ENCODE measurements at regions not wholly inside any gene's neighbourhood (a gene's known extent, or its start where the extent isn't known, plus 50 kb on each side); places are given as distances from the start of the nearest gene placed in this dataset.

GRCh38 chr17:77402159-77402731 is 261.5 kb downstream of the SEC14L1 start:
- H3K4me3 Mint-ChIP-seq: peak overlapping the region; percentile 50

DNA sequence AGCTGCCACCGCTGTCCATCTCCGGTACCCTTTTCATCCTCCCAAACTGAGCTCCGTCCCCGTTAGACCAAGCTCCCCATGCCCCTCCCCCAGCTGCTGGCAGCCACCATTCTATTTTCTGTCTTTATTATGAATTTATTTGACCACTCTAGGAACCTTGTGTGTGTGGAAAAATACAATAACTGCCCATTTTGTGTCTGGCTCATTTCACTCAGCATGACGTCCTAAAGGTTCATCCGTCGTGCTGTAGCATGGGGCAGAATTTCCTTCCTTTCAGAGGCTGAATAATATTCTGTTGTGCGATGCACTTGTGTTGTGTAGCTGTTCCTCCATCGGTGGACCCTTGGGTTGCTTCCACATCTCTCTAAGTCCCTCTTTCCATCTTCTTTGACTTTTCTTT is 263.1 kb downstream of the SEC14L1 start:
- CTCF ChIA-PET: interaction anchor here (1.3 to 8.0 kb wide), 5 partner anchors 14 to 91 kb away, joined by 4 to 149 read pairs (median 8); no protein-coding TSS in a partner anchor
- H3K9me3 Mint-ChIP-seq (ENCODE audit: insufficient read depth): no peaks in the 10 kb centered on the region
- no peak for DNase-seq
- peak overlapping the region; percentile 89 for H3K27ac Mint-ChIP-seq
- POLR2A ChIA-PET: interaction anchor here (0.9 to 1.1 kb wide), 2 partner anchors 26 to 28 kb away, joined by 3 read pairs; no protein-coding TSS in a partner anchor
- peak overlapping the region; percentile 92 for H3K4me3 Mint-ChIP-seq
- ATAC-seq: no peak
- H3K4me1 Mint-ChIP-seq (ENCODE audit: low read depth): peaks cover 98% of the 10 kb centered on the region
- no peaks in the 10 kb centered on the region for H3K27me3 Mint-ChIP-seq (ENCODE audit: low read depth)
- H3K36me3 Mint-ChIP-seq (ENCODE audit: low read depth): peaks cover 76% of the 10 kb centered on the region

More at GRCh38 chr17:77402159-77402731, 261.5 kb downstream of the SEC14L1 start:
- DNase-seq (no peak), ATAC-seq (no peak)
- Mint-ChIP-seq H3K4me1 (ENCODE audit: low read depth) (peaks cover 99% of the 10 kb centered on the region), H3K27ac (peak overlapping the region; percentile 89), H3K27me3 (ENCODE audit: low read depth) (no peaks in the 10 kb centered on the region), H3K36me3 (ENCODE audit: low read depth) (peaks cover 75% of the 10 kb centered on the region), H3K9me3 (ENCODE audit: insufficient read depth) (no peaks in the 10 kb centered on the region)
- ChIA-PET CTCF (interaction anchor here (1.1 to 8.0 kb wide), 4 partner anchors 11 to 72 kb away, joined by 4 to 149 read pairs (median 24); no protein-coding TSS in a partner anchor), POLR2A (interaction anchor here (0.8 to 1.3 kb wide), 3 partner anchors 12 to 28 kb away, joined by 3 to 4 read pairs (median 3); no protein-coding TSS in a partner anchor)

- DNase-seq: peak; percentile 94
- no peaks in the 10 kb centered on the region for H3K9me3 Mint-ChIP-seq (ENCODE audit: insufficient read depth)
- H3K27ac Mint-ChIP-seq: peak overlapping the region; percentile 89
- peak overlapping the region; percentile 92 for H3K4me3 Mint-ChIP-seq
- peak; percentile 75 for ATAC-seq
- H3K4me1 Mint-ChIP-seq (ENCODE audit: low read depth): peaks cover 97% of the 10 kb centered on the region
- ChIA-PET CTCF (interaction anchor here (0.6 to 8.0 kb wide), 10 partner anchors 11 to 92 kb away, joined by 3 to 149 read pairs (median 6); no protein-coding TSS in a partner anchor), POLR2A (interaction anchor here (0.6 to 2.2 kb wide), 15 partner anchors 13 to 74 kb away, joined by 3 to 9 read pairs (median 4); no protein-coding TSS in a partner anchor)
- no peaks in the 10 kb centered on the region for H3K27me3 Mint-ChIP-seq (ENCODE audit: low read depth)
- H3K36me3 Mint-ChIP-seq (ENCODE audit: low read depth): peaks cover 78% of the 10 kb centered on the region
Measured at GRCh38 chr17:77404812-77405581, 264.2 kb downstream of the SEC14L1 start.

GRCh38 chr17:77405867-77406732 is 265.3 kb downstream of the SEC14L1 start:
- Mint-ChIP-seq H3K36me3 (ENCODE audit: low read depth) (peaks cover 79% of the 10 kb centered on the region), H3K9me3 (ENCODE audit: insufficient read depth) (no peaks in the 10 kb centered on the region), H3K27ac (peak overlapping the region; percentile 89), H3K4me3 (peak overlapping the region; percentile 92), H3K4me1 (ENCODE audit: low read depth) (peaks cover 97% of the 10 kb centered on the region), H3K27me3 (ENCODE audit: low read depth) (no peaks in the 10 kb centered on the region)
- DNase-seq: no peak
- ChIA-PET CTCF (interaction anchor here (0.6 to 8.0 kb wide), 9 partner anchors 10 to 93 kb away, joined by 3 to 149 read pairs (median 6); no protein-coding TSS in a partner anchor), POLR2A (interaction anchor here (1.0 to 2.2 kb wide), 11 partner anchors 14 to 66 kb away, joined by 3 to 9 read pairs (median 4); no protein-coding TSS in a partner anchor)
- no peak for ATAC-seq

GRCh38 chr17:77407321-77408277 is 266.8 kb downstream of the SEC14L1 start:
- H3K9me3 Mint-ChIP-seq (ENCODE audit: insufficient read depth): no peaks in the 10 kb centered on the region
- H3K27me3 Mint-ChIP-seq (ENCODE audit: low read depth): no peaks in the 10 kb centered on the region
- ATAC-seq (no peak), DNase-seq (no peak)
- CTCF ChIA-PET: interaction anchor here (0.6 to 1.5 kb wide), 3 partner anchors 13 to 33 kb away, joined by 3 to 5 read pairs (median 4); no protein-coding TSS in a partner anchor
- peak overlapping the region; percentile 59 for H3K27ac Mint-ChIP-seq
- H3K4me3 Mint-ChIP-seq: peak overlapping the region; percentile 39
- H3K36me3 Mint-ChIP-seq (ENCODE audit: low read depth): peaks cover 79% of the 10 kb centered on the region
- H3K4me1 Mint-ChIP-seq (ENCODE audit: low read depth): peaks cover 94% of the 10 kb centered on the region
- POLR2A ChIA-PET: interaction anchor here (1.1 kb wide), 1 partner anchor 8 kb away, joined by 3 read pairs; no protein-coding TSS in a partner anchor

DNA sequence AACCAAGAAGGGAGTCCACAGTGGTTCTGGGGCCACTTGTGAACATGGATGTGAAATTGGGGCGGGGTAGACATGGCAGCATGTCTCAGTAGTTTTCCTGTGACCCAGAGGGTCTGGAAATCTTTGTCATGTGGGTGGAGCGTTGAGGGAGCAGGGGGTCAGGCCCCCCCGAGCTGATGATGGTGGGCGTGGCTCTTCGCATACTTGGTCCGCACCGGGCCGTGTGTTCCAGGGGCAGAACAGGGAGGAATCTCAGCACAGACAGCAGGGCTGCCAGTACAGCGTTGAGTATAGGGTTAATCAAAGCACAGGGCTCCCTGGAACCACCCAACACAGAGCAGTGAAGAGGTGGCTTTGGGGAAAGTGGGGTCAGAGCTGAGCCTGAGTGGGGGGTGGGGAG is 267.5 kb downstream of the SEC14L1 start:
- DNase-seq (no peak), ATAC-seq (no peak)
- ChIA-PET POLR2A (interaction anchor here (2.0 kb wide), 1 partner anchor 17 kb away, joined by 9 read pairs; no protein-coding TSS in a partner anchor), CTCF (interaction anchor here (1.2 to 1.5 kb wide), 3 partner anchors 13 to 22 kb away, joined by 4 to 5 read pairs (median 4); no protein-coding TSS in a partner anchor)
- Mint-ChIP-seq H3K9me3 (ENCODE audit: insufficient read depth) (no peaks in the 10 kb centered on the region), H3K4me3 (peak overlapping the region; percentile 39), H3K4me1 (ENCODE audit: low read depth) (peaks cover 94% of the 10 kb centered on the region), H3K27me3 (ENCODE audit: low read depth) (no peaks in the 10 kb centered on the region), H3K36me3 (ENCODE audit: low read depth) (peaks cover 79% of the 10 kb centered on the region), H3K27ac (peak overlapping the region; percentile 59)

- DNase-seq (peak; percentile 66), ATAC-seq (peak; percentile 58)
- Mint-ChIP-seq H3K4me3 (peak overlapping the region; percentile 61), H3K27ac (peak overlapping the region; percentile 63), H3K27me3 (ENCODE audit: low read depth) (no peaks in the 10 kb centered on the region), H3K36me3 (ENCODE audit: low read depth) (peaks cover 70% of the 10 kb centered on the region), H3K9me3 (ENCODE audit: insufficient read depth) (no peaks in the 10 kb centered on the region), H3K4me1 (ENCODE audit: low read depth) (peaks cover 87% of the 10 kb centered on the region)
- CTCF ChIA-PET: interaction anchor here (0.9 to 5.0 kb wide), 8 partner anchors 9 to 85 kb away, joined by 4 to 38 read pairs (median 7); no protein-coding TSS in a partner anchor
- POLR2A ChIA-PET: interaction anchor here (0.6 to 2.0 kb wide), 8 partner anchors 9 to 107 kb away, joined by 3 to 9 read pairs (median 4); no protein-coding TSS in a partner anchor
Measured at GRCh38 chr17:77409282-77410161, 268.8 kb downstream of the SEC14L1 start.

DNA sequence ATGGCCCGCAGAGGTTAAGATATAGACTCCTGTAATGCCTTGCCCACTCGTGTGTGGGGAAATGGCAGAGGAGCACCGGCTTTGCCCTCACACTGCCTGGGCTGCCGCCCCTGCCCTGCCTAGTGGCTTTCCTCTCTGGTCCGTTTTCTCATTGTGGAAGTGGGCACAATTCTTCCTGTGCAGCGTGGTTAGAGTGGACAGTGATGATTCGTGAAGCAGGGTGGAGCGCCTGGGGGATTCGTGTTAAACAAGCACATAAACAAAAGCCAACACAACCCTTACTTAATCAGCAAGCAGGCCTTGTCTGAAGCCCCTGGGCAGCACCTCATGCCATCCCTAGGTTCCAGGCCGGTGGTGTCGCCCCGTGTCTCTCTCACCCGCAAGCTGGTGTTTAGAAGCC is 269.7 kb downstream of the SEC14L1 start:
- CTCF ChIA-PET: interaction anchor here (0.9 to 5.0 kb wide), 7 partner anchors 10 to 84 kb away, joined by 4 to 38 read pairs (median 8); no protein-coding TSS in a partner anchor
- Mint-ChIP-seq H3K27ac (peak overlapping the region; percentile 63), H3K36me3 (ENCODE audit: low read depth) (peaks cover 63% of the 10 kb centered on the region), H3K4me3 (no peak overlapping the region), H3K4me1 (ENCODE audit: low read depth) (peaks cover 84% of the 10 kb centered on the region), H3K27me3 (ENCODE audit: low read depth) (no peaks in the 10 kb centered on the region), H3K9me3 (ENCODE audit: insufficient read depth) (no peaks in the 10 kb centered on the region)
- ATAC-seq: no peak
- DNase-seq: no peak
- POLR2A ChIA-PET: interaction anchor here (0.9 to 2.0 kb wide), 7 partner anchors 9 to 548 kb away, joined by 3 to 9 read pairs (median 3); partner anchors contain the start of gene TNRC6C

DNA sequence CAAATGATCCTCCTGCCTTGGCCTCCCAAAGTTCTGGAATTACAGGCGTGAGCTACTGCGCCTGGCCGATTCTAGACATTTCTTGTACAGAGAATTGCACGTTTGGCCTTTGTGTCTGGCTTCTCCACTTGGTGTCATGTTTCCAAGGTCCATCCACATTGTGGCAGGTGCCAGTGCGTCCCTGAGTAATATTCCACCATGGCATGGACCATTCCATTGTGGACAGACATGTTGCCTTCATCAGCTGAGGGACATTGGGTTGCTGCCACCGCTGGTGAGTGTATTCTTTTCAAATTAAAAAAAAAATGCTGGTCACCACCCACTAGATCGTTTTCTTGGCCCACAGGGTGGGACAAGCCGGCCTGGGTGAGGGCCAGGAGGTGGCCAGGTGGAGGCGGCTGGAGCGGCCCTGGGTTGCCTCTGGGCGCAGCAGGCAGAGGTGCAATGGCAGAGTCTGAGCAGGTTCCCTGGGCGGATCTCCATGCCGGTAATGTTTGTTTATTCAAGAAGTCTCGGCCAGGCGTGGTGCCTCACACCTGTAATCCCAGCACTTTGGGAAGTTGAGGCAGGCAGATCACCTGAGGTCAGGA is 274.1 kb downstream of the SEC14L1 start:
- ChIA-PET CTCF (interaction anchor here (1.8 to 5.0 kb wide), 3 partner anchors 10 to 15 kb away, joined by 7 to 24 read pairs (median 8); no protein-coding TSS in a partner anchor), POLR2A (interaction anchor here (0.6 to 1.2 kb wide), 2 partner anchors 7 to 10 kb away, joined by 3 to 4 read pairs; no protein-coding TSS in a partner anchor)
- H3K36me3 Mint-ChIP-seq (ENCODE audit: low read depth): peaks cover 61% of the 10 kb centered on the region
- no peak overlapping the region for H3K27ac Mint-ChIP-seq
- peaks cover 79% of the 10 kb centered on the region for H3K4me1 Mint-ChIP-seq (ENCODE audit: low read depth)
- no peak overlapping the region for H3K4me3 Mint-ChIP-seq
- ATAC-seq: no peak
- DNase-seq: no peak
- no peaks in the 10 kb centered on the region for H3K27me3 Mint-ChIP-seq (ENCODE audit: low read depth)
- no peaks in the 10 kb centered on the region for H3K9me3 Mint-ChIP-seq (ENCODE audit: insufficient read depth)

Measured in activated CD8-positive, alpha-beta T cell treated with anti-CD3 and anti-CD28 coated beads, Interleukin-2, amount 10 ng/mL, durations not matched to agents 7 days and 5 days (primary cell).